Right cardiac atrium (tissue), 5 donors: ENCODE measurements at regions not wholly inside any gene's neighbourhood (a gene's known extent, or its start where the extent isn't known, plus 50 kb on each side); places are given as distances from the start of the nearest gene placed in this dataset.
"Not testable (repeated sequence)": the region's sequence is repeated elsewhere in the genome, so short reads cannot be mapped to it uniquely, and the experiment has no call there.

Experiments used
- ATAC-seq, 2 donors: fragments of 200-7000 bp; cut with Tn5 transposase; one replicate each; pipeline versions ENCODE4 v1.8.0 to v1.9.1; 2020; ENCODE audit warnings: moderate library complexity in 2 of 2, mild to moderate bottlenecking in 1 of 2
- DNase-seq, 3 donors: peaks; one replicate each; pipeline ENCODE4 v3.0.0-alpha.2; 2020
- H3K27ac ChIP-seq: one replicate; pipeline ENCODE4 v1.5.1; 2013; ENCODE audit warnings: mild to moderate bottlenecking, low read length, control low read depth, moderate library complexity
- H3K27me3 ChIP-seq: one replicate; pipeline ENCODE4 v1.6.1; 2013; ENCODE audit not compliant: control insufficient read depth, insufficient read depth
- H3K4me1 ChIP-seq: one replicate; pipeline ENCODE4 v1.6.1; 2013; ENCODE audit warnings: low read length; ENCODE audit not compliant: control insufficient read depth, insufficient read depth
- H3K4me3 ChIP-seq: one replicate; pipeline ENCODE4 v1.5.1; 2013; ENCODE audit warnings: low read length, control low read depth
- H3K9me3 ChIP-seq: one replicate; pipeline ENCODE4 v1.6.1; 2013; ENCODE audit warnings: low read length; ENCODE audit not compliant: control insufficient read depth
- WGBS: extraction: QIAGEN DNeasy Blood & Tissue Kit; methylation state at CpG from one replicate; pipeline ENCODE4 v1.1.7; 2013; 5-methylcytosine and 5-hydroxymethylcytosine counted together
- intact Hi-C, 4 donors: fragments of 100-400 bp; cut with DNase I; formaldehyde crosslinking; loops; one replicate each; pipeline versions ENCODE4 v1.11.0 to v1.14.0; 2022 to 2023
- donor health status: healthy with polysubstance abuse.
- donor health status: DM: no; HTN: yes; CAD: no.
- donor health status: DM: no; HTN: no; CAD: no.
- donor health status: DM: no; HTN: yes; CAD: no; lungs with severe emphysema.
- donor health status: DM: yes; HTN: yes; CAD: no.

- H3K27me3 ChIP-seq: no peaks in the 10 kb centered on the region
- H3K4me3 ChIP-seq: no peak overlapping the region
- DNase-seq (no peak), ATAC-seq (no peak)
- H3K27ac ChIP-seq: no peak overlapping the region
- H3K4me1 ChIP-seq: peaks cover 21% of the 10 kb centered on the region
- WGBS: 75% methylated on average over 4 of the region's 4 CpGs
- intact Hi-C loops: no loop called here
- no peaks in the 10 kb centered on the region for H3K9me3 ChIP-seq
Measured at GRCh38 chr13:33353646-33354045, 68.1 kb upstream of the STARD13 start.

GRCh38 chr13:33355201-33355895 lies 69.8 kb upstream of the STARD13 start:
- intact Hi-C loops: no loop called here
- ATAC-seq (peak; percentile 58 to 67), DNase-seq (peak in 1 of 3 donors; percentile 29)
- Histone ChIP-seq H3K27me3 (no peaks in the 10 kb centered on the region), H3K27ac (peak overlapping the region; percentile 19), H3K4me1 (peaks cover 18% of the 10 kb centered on the region), H3K9me3 (no peaks in the 10 kb centered on the region), H3K4me3 (no peak overlapping the region)
- 60% methylated on average over 6 of the region's 6 CpGs for WGBS

GRCh38 chr13:33358076-33358475 lies 72.5 kb upstream of the STARD13 start:
- H3K4me3 ChIP-seq, ATAC-seq, H3K9me3 ChIP-seq, intact Hi-C loops, H3K27me3 ChIP-seq, H3K27ac ChIP-seq: not testable (repeated sequence)
- 92% methylated on average over 14 of the region's 17 CpGs for WGBS
- peak in 1 of 3 donors; percentile 43 for DNase-seq
- peaks cover 11% of the 10 kb centered on the region for H3K4me1 ChIP-seq

- Histone ChIP-seq H3K27ac (no peak overlapping the region), H3K27me3 (no peaks in the 10 kb centered on the region), H3K9me3 (no peaks in the 10 kb centered on the region), H3K4me3 (no peak overlapping the region), H3K4me1 (no peaks in the 10 kb centered on the region)
- DNase-seq (peak; percentile 20 to 76 (median 56)), ATAC-seq (peak; percentile 34 to 48)
- intact Hi-C loops: no loop called here
- 88% methylated on average over 2 of the region's 2 CpGs for WGBS
Measured at GRCh38 chr13:33362986-33363727, 77.6 kb upstream of the STARD13 start.

- Histone ChIP-seq H3K4me1 (no peaks in the 10 kb centered on the region), H3K9me3 (no peaks in the 10 kb centered on the region), H3K27me3 (no peaks in the 10 kb centered on the region), H3K27ac (no peak overlapping the region), H3K4me3 (no peak overlapping the region)
- 95% methylated on average over 5 of the region's 5 CpGs for WGBS
- intact Hi-C loops: no loop called here
- DNase-seq: no peak
- ATAC-seq: no peak
Measured at GRCh38 chr13:33364192-33364591, 78.6 kb upstream of the STARD13 start.

GRCh38 chr13:33366469-33367062 lies 81.0 kb upstream of the STARD13 start:
- Histone ChIP-seq H3K27ac (no peak overlapping the region), H3K27me3 (no peaks in the 10 kb centered on the region), H3K9me3 (no peaks in the 10 kb centered on the region), H3K4me1 (no peaks in the 10 kb centered on the region), H3K4me3 (no peak overlapping the region)
- DNase-seq (no peak), ATAC-seq (no peak)
- 80% methylated on average over 6 of the region's 6 CpGs for WGBS
- intact Hi-C loops: no loop called here

GRCh38 chr13:33367171-33367895 lies 81.8 kb upstream of the STARD13 start:
- no peaks in the 10 kb centered on the region for H3K4me1 ChIP-seq
- ATAC-seq: no peak
- H3K9me3 ChIP-seq: no peaks in the 10 kb centered on the region
- 77% methylated on average over 2 of the region's 2 CpGs for WGBS
- no peaks in the 10 kb centered on the region for H3K27me3 ChIP-seq
- no peak overlapping the region for H3K4me3 ChIP-seq
- intact Hi-C loops: no loop called here
- DNase-seq: no peak
- H3K27ac ChIP-seq: no peak overlapping the region

- no peaks in the 10 kb centered on the region for H3K9me3 ChIP-seq
- no peaks in the 10 kb centered on the region for H3K27me3 ChIP-seq
- H3K4me1 ChIP-seq: no peaks in the 10 kb centered on the region
- 45% methylated on average over 5 of the region's 5 CpGs for WGBS
- DNase-seq (no peak), ATAC-seq (peak; percentile 50 to 62)
- intact Hi-C loops: no loop called here
- no peak overlapping the region for H3K27ac ChIP-seq
- H3K4me3 ChIP-seq: no peak overlapping the region
Measured at GRCh38 chr13:33367926-33368325, 82.4 kb upstream of the STARD13 start.

- no peak for DNase-seq
- no peaks in the 10 kb centered on the region for H3K9me3 ChIP-seq
- H3K4me1 ChIP-seq: no peaks in the 10 kb centered on the region
- H3K4me3 ChIP-seq: no peak overlapping the region
- no peak overlapping the region for H3K27ac ChIP-seq
- no peaks in the 10 kb centered on the region for H3K27me3 ChIP-seq
- no peak for ATAC-seq
- intact Hi-C loops: no loop called here
- 86% methylated on average over 3 of the region's 3 CpGs for WGBS
Measured at GRCh38 chr13:33369073-33369472, 83.5 kb upstream of the STARD13 start.

- no peak overlapping the region for H3K27ac ChIP-seq
- ATAC-seq (no peak), DNase-seq (no peak)
- no peaks in the 10 kb centered on the region for H3K4me1 ChIP-seq
- no peak overlapping the region for H3K4me3 ChIP-seq
- no peaks in the 10 kb centered on the region for H3K27me3 ChIP-seq
- WGBS: 73% methylated on average over 4 of the region's 4 CpGs
- intact Hi-C loops: no loop called here
- H3K9me3 ChIP-seq: no peaks in the 10 kb centered on the region
Measured at GRCh38 chr13:33372251-33372919, 86.8 kb upstream of the STARD13 start.
